ENCODE measurements at regions not wholly inside any gene's neighbourhood (a gene's known extent, or its start where the extent isn't known, plus 50 kb on each side); places are given as distances from the start of the nearest gene placed in this dataset.

- TF ChIP-seq PATZ1 (CRISPR knock-in tag; IDR thresholded peaks at IDR 0.05), result no peak
- TF ChIP-seq TMF1 (CRISPR knock-in tag; IDR thresholded peaks at IDR 0.05; ENCODE audit: low read depth), result no peak
- no peak for TF ChIP-seq SKI (IDR thresholded peaks at IDR 0.05; ENCODE audit: partially characterized antibody)
Measured at GRCh38 chr7:155922067-155922816, 110.0 kb upstream of the SHH start (continued).

- POLR2A ChIA-PET, result no interaction called here
- H3K79me2 ChIP-seq (ENCODE audit: insufficient read depth, low read length), result no peaks in the 10 kb centered on the region
- ATAC-seq, result no peak
- H3K27ac ChIP-seq (ENCODE audit: extremely low read length, insufficient read depth, low read length), result no peak overlapping the region
- no peaks in the 10 kb centered on the region for H3K36me3 ChIP-seq (replicated peaks in 1 of 2; ENCODE audit: control insufficient read depth in 1 of 2, insufficient read depth in 2 of 2, low read length in 2 of 2)
- H3K9ac ChIP-seq (ENCODE audit: insufficient read depth, low read depth, low read length), result no peak overlapping the region
- peaks cover 1 to 57% of the 10 kb centered on the region in 2 experiments for H3K27me3 ChIP-seq (ENCODE audit: control insufficient read depth in 1 of 2, insufficient read depth in 2 of 2, low read length in 2 of 2)
- H3K4me1 ChIP-seq (ENCODE audit: insufficient read depth, low read length), result peaks cover 16% of the 10 kb centered on the region
- DNase-seq (ENCODE audit: low spot score), result no peak
- intact Hi-C loops (cut with micrococcal nuclease; ENCODE audit: unreplicated experiment), result no loop called here
- no peak overlapping the region for H3K4me3 ChIP-seq (replicated peaks in 1 of 3; ENCODE audit: insufficient read depth in 1 of 3, low read depth in 2 of 3, low read length in 3 of 3)
- WGBS (ENCODE audit: low lambda C conversion rate), result 84% methylated on average over 5 of the region's 10 CpGs
- FAIRE-seq, result no peak
- TF ChIP-seq IRF2 (CRISPR knock-in tag; IDR thresholded peaks at IDR 0.05), result no peak
- no peak overlapping the region for H3K4me2 ChIP-seq (ENCODE audit: low read depth, low read length)
- CTCF ChIA-PET (ENCODE audit: low intra/inter-chr PET ratio, low total read pairs), result no interaction called here
- in situ Hi-C loops (cut with HindIII; ENCODE audit: extremely low pct_ligation_motif_present, low pct_unique_long_range_greater_than_20kb), result no loop called here
- no TSS peak for BruUV-seq (replicated peaks)
- no peaks in the 10 kb centered on the region for H4K20me1 ChIP-seq (ENCODE audit: insufficient read depth, low read length)
- H3K9me3 ChIP-seq (ENCODE audit: low read length), result no peaks in the 10 kb centered on the region
- H2AFZ ChIP-seq (ENCODE audit: low read length), result no peak overlapping the region
Measured at GRCh38 chr7:155921804-155922066, 109.5 kb upstream of the SHH start.

Measured in HepG2 (cell line).